ENCODE measurements at regions not wholly inside any gene's neighbourhood (a gene's known extent, or its start where the extent isn't known, plus 50 kb on each side); places are given as distances from the start of the nearest gene placed in this dataset.

DNA sequence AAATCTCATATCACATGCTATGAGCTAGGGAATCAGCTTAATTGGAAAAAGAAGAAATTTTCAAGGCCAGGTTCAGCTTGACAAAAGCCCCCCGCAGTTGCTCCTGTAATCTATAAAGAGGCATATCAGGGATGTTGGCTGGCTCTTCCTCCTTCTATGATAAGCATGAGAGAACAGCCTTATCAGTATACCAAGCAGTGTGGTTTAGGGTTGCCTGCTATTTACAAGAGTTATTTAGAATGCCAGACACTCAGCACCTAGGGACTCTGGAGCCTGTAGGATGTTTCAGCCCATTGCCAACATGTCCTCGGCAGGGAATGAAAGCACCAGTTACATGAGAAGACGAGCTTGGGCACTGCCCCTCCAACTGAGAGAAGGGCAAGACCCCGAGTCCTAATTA is 89.5 kb upstream of the TMPO start:
- DNase-seq (ENCODE audit: low read depth in 2 of 2): no peak

- DNase-seq (ENCODE audit: low read depth in 2 of 2): no peak
Observed at GRCh38 chr12:98431089-98431488, 84.3 kb upstream of the TMPO start.

GRCh38 chr12:98437166-98437565 is 78.2 kb upstream of the TMPO start:
- DNase-seq (ENCODE audit: low read depth in 2 of 2): no peak

GRCh38 chr12:98437806-98438595 is 77.4 kb upstream of the TMPO start:
- DNase-seq (ENCODE audit: low read depth in 2 of 2): no peak

DNA sequence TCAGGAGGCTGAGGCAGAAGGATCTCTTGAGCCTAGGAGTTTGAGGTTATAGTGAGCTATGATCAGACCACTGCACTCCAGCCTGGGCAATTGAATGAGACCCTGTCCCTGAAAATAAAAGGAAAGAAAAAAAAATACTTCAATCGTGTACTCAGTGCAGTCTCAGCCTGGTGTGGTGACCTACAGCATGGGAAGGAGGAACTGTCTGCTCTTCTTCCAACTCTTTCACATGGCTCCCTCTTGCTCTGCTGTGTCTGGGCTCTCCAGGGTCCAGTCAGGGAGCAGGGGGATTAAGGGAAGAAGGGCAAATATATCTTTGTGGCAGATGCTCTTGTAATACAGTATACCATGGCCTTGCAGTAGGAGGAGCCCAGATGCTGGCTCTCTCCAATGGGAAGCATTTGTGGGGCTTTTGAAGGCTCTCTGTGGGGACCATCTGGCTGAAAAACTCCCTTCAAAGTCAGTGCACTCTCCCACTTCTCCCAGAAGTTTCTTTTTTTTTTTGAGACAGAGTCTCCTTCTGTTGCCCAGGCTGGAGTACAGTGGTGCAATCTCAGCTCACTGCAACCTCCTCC is 76.6 kb upstream of the TMPO start:
- DNase-seq (ENCODE audit: low read depth in 2 of 2): no peak

DNA sequence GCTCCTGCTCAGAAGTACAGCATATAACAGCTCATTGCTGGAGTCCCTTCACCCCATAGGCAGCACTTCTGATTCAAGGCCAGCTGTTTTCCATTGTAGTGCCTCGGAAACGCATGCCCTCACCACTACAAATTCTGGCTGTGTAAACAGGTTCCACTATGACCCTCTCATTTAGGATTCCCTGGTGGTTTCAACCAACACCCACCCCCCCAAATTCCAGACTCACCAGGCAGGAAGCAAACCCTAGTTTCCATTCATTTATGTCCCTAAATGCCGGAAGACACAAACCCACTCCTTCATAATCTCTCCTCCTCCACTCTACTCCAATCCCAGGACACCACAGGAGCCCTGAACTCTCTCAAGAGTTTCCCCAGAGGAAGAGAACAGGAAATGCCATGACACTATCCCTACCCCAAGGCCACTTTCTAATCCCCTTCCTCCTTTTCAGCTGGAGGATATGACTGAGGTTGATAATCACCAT is 75.9 kb upstream of the TMPO start:
- DNase-seq (ENCODE audit: low read depth in 2 of 2): no peak

- DNase-seq (ENCODE audit: low read depth in 2 of 2): no peak
Observed at GRCh38 chr12:98439981-98440581, 75.3 kb upstream of the TMPO start.

DNA sequence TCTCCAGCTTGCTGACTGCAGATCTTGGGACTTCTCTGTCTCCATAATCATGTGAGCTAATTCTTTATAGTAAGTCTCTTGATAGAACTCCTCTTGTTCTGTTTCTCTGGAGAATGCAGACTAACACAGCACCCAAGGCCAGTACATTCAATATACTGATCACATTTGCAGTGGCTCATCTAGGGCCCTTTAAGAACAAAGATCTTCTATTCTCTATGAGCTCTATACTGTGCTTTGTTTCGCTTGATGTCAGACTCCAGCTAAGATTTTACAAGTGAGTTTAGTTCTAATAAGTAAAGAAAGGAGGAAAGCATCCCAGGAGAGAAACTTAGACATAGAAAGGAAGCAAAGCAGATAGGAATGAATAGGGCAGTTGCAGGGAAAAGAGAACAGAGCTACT is 69.3 kb upstream of the TMPO start:
- no peak for DNase-seq (ENCODE audit: low read depth in 2 of 2)

GRCh38 chr12:98446682-98447081 is 68.7 kb upstream of the TMPO start:
- no peak for DNase-seq (ENCODE audit: low read depth in 2 of 2)

DNA sequence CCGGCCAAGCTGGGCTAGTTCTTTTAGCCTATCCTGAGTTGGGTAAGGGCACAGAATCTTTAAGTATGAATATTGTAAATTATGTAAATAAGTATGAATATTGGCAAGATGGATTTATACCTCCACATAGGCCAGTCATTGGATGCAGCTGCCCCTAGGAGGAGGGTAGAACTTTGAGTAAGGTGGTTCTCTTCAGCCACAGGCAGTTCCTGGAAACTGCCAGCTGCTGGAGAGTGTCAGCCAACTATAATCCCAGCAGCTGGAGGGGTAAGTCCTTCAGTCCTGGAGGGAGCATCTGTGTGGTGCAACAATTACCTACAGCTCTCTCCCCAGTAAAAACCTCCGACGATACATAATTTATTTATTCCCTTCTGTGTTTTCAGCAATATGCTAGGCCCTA is 65.8 kb upstream of the TMPO start:
- no peak for DNase-seq (ENCODE audit: low read depth in 2 of 2)

- peak in 1 of 2 donors; percentile 20 for DNase-seq (ENCODE audit: low read depth in 2 of 2)
Observed at GRCh38 chr12:98453070-98453469, 62.3 kb upstream of the TMPO start.

GRCh38 chr12:98453492-98453891 is 61.9 kb upstream of the TMPO start:
- no peak for DNase-seq (ENCODE audit: low read depth in 2 of 2)

DNA sequence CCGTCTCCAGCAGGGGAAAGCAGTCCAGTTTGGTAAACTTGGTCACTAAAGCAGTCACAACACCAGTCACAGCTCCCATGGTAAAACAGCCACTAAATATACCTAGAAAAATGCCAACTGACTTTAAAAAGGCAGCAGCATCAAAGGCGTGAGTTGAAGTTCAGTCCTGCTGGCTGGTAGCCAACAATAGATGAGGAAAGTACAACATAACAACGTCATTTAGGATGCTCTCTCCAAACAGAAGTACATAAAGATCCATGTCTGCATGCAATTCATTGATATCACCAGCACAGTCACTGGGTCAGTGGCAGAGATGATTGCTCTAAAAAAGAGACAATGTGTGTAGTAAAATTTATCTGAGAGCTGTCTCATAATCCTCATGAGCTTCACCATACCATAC is 59.3 kb upstream of the TMPO start:
- no peak for DNase-seq (ENCODE audit: low read depth in 2 of 2)

GRCh38 chr12:98456576-98457573 is 58.5 kb upstream of the TMPO start:
- peak in 1 of 2 donors; percentile 15 for DNase-seq (ENCODE audit: low read depth in 2 of 2)

DNA sequence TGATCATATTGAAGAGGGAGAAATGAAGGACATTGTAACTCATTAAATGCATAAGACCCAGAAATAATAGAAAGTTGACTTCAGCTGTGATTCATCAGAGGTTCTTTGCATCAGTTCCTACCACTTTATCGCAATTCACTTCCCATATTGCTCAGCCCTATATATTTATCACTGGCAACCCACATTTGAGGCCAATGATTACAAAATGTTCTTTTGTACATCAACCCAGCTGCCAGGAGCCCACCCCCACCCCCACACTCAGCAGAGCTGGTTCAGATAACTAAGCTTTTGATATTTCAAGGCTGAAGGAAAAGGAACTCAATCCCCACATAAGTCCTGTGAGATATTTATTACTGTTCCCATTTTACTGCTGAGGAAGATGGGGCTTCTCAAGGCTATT is 51.2 kb upstream of the TMPO start:
- no peak for DNase-seq (ENCODE audit: low read depth in 2 of 2)

- DNase-seq (ENCODE audit: low read depth in 2 of 2): no peak
Observed at GRCh38 chr12:98465505-98465904, 49.9 kb upstream of the TMPO start.

Data from stimulated activated CD4-positive, alpha-beta T cell treated with anti-CD3 and anti-CD28 coated beads, Interleukin-4, amount 100 ng/mL, for 48 hours (primary cell).